ENCODE measurements at regions not wholly inside any gene's neighbourhood (a gene's known extent, or its start where the extent isn't known, plus 50 kb on each side); places are given as distances from the start of the nearest gene placed in this dataset.

DNA sequence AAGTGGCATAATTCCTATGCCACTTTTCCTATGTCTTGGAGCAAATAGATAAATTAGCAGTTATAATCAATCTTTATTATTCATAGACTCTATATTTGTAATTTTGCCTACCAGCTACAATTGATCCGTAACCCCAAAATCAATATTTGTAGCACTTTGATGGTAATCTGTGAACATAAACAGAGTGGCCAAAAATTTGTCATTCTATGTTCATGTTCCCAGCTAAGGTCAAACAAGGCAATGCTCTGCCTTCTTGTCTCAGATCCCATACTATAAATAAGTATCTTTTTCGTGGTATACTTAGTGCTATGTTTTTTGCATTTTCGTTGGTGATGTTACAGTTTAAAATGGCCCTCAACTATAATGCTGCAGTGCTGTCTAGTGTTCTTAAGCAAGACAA lies 228.5 kb downstream of the FZD1 start:
- TF ChIP-seq, protein P1, sequence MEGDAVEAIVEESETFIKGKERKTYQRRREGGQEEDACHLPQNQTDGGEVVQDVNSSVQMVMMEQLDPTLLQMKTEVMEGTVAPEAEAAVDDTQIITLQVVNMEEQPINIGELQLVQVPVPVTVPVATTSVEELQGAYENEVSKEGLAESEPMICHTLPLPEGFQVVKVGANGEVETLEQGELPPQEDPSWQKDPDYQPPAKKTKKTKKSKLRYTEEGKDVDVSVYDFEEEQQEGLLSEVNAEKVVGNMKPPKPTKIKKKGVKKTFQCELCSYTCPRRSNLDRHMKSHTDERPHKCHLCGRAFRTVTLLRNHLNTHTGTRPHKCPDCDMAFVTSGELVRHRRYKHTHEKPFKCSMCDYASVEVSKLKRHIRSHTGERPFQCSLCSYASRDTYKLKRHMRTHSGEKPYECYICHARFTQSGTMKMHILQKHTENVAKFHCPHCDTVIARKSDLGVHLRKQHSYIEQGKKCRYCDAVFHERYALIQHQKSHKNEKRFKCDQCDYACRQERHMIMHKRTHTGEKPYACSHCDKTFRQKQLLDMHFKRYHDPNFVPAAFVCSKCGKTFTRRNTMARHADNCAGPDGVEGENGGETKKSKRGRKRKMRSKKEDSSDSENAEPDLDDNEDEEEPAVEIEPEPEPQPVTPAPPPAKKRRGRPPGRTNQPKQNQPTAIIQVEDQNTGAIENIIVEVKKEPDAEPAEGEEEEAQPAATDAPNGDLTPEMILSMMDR (IDR thresholded peaks at IDR 0.05), result no peak
- TF ChIP-seq POLR2A (IDR thresholded peaks at IDR 0.05), result no peak
- no peak for TF ChIP-seq POLR2AphosphoS5 (IDR thresholded peaks at IDR 0.05)
- TF ChIP-seq EP300 (IDR thresholded peaks at IDR 0.05), result no peak

Measured in gastroesophageal sphincter (tissue), 3 donors.